Cardiac fibroblast (primary cell): ENCODE measurements at regions not wholly inside any gene's neighbourhood (a gene's known extent, or its start where the extent isn't known, plus 50 kb on each side); places are given as distances from the start of the nearest gene placed in this dataset.

ENCODE experiments used
- DNase-seq, 2 donors: peaks; one replicate each; pipeline versions ENCODE4 v3.0.0 to v3.0.0-alpha.2; 2010; ENCODE audit warnings: low read depth in 2 of 2
- H3K4me3 ChIP-seq, 2 donors: replicated peaks in 1 of 2; 1 replicate in 1 of 2; 2 replicates in 1 of 2; pipeline ENCODE4 v1.5.1; 2011; ENCODE audit warnings: low read depth in 2 of 2, low read length in 2 of 2, mild to moderate bottlenecking in 2 of 2, moderate library complexity in 1 of 2
- TF ChIP-seq, protein P1 (sequence below): IDR thresholded peaks from one replicate; pipeline ENCODE4 v1.5.1; 2011; ENCODE audit warnings: low read depth, mild to moderate bottlenecking, low read length, inconsistent platforms

DNA sequence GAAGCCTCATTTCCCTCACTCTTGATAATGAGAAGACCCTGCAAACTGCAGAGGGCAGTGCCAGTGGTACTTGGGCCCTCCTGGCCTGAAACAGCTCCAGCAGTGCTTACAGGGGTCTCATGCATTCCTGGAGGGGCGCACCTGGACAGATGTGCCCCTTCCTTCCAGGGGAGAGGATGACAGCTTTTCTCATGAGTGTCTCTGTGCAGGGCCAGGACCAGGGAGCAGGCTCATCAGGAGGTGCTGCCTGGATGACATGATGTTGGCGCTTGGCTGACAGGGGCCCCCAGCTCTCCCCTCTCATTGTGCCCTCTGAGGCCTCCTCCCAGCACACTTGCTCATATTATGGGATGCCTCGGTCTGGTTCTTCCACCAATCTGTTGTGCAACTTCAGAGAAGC lies 95.1 kb upstream of the MYCN start:
- no peak overlapping the region for H3K4me3 ChIP-seq
- no peak for DNase-seq
- TF ChIP-seq, protein P1, sequence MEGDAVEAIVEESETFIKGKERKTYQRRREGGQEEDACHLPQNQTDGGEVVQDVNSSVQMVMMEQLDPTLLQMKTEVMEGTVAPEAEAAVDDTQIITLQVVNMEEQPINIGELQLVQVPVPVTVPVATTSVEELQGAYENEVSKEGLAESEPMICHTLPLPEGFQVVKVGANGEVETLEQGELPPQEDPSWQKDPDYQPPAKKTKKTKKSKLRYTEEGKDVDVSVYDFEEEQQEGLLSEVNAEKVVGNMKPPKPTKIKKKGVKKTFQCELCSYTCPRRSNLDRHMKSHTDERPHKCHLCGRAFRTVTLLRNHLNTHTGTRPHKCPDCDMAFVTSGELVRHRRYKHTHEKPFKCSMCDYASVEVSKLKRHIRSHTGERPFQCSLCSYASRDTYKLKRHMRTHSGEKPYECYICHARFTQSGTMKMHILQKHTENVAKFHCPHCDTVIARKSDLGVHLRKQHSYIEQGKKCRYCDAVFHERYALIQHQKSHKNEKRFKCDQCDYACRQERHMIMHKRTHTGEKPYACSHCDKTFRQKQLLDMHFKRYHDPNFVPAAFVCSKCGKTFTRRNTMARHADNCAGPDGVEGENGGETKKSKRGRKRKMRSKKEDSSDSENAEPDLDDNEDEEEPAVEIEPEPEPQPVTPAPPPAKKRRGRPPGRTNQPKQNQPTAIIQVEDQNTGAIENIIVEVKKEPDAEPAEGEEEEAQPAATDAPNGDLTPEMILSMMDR: no peak

DNA sequence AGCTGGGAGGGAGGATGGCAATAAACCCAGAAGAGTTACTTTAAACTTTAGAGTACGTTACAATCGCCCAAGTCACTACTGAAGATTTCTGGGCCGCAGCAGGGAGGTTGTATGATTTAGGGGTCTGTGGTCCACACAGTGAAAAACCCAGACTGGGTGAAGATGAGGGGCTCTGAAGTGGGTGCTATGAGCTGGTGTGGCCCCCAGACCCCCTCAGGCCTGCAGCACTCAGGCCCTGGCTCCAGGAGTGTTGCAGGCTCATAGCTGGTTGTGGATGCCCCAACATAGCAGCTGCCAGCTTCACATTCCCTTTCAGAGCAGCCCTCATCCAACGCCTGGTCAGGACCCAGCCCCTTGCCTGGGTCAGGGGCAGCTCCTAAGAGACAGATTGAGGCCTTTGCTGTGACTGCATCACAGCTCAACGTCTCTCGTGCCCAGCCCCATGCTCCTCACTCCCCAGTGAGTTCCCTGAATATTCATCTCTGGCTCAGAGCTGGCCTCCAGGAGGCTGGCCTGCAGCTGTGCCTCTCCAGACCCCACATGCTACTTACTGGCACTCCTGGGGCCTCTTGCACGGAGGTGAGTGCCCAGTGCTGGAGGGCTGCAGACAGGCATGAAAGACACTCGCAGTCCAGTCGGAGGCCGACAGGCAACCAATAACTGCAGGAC lies 94.5 kb upstream of the MYCN start:
- TF ChIP-seq, protein P1: no peak
- no peak for DNase-seq
- no peak overlapping the region for H3K4me3 ChIP-seq

DNA sequence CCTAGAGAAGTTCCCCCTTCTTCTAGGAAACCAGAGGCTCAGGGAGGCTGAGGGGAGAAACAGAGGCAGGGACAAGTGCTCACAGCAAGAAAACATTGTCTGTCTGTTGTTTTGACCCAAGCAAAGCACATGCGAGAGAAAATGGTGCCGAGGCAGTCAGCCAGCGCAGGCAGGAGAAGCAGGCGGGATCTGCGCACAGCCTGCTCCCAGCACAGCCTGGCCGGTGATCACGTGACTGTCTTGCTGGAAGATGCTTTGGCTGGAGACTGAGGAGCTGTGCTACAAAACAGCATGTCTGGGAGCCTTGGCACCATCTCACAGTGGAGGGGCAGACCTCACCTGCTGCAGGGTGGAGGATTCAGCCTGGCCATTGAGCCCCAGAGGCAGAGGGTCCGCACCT lies 93.7 kb upstream of the MYCN start:
- DNase-seq: no peak
- TF ChIP-seq, protein P1: no peak
- no peak overlapping the region for H3K4me3 ChIP-seq

DNA sequence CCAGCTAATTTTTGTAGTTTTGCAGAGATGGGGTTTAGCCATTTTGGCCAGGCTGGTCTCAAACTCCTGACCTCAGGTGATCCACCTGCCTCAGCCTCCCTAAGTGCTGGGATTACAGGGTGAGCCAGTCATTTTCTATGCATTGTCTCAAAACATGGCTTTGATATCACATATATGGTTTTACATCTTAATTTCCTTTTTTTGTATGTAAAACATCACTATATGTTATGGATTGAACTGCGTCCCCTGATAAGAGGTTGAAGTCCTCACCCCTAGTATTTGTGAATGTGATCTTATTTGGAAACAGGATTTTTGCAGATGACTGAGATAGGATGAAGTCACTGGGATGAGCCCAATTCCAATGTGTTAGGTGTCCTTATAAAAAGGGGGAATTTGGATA lies 89.8 kb upstream of the MYCN start:
- TF ChIP-seq, protein P1: no peak
- no peak for DNase-seq

DNA sequence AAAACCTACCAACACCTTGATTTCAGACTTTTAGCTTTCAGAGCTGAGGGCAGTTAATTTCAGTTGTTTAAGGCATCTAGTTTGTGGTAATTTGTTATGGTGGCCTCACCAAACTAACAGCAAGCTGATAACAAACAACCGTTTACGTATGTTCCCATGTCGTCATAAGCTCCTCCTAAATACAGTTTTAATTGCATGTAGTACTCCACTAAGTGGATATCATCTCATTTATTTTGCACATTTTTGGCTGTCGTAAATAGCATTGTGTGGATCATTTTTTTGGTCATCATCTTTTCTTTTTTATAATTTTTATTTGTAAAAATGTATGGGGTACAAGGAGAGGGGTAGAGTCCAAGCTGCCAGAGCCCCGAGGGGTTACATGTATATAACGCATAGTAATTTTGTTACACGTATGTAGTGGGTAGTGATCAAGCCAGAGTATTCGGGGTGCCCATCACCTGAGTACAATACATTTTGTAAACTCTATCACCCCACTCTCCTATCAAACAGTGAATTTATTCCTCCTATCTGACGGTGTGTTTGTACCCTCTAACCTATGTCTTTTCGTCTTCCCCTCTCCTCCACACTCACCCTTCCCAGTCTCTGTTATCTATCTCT lies 89.2 kb upstream of the MYCN start:
- no peak for DNase-seq
- TF ChIP-seq, protein P1: no peak
- H3K4me3 ChIP-seq: no peak overlapping the region

More for the DNA sequence above, 89.8 kb upstream of the MYCN start:
- no peak overlapping the region for H3K4me3 ChIP-seq

DNA sequence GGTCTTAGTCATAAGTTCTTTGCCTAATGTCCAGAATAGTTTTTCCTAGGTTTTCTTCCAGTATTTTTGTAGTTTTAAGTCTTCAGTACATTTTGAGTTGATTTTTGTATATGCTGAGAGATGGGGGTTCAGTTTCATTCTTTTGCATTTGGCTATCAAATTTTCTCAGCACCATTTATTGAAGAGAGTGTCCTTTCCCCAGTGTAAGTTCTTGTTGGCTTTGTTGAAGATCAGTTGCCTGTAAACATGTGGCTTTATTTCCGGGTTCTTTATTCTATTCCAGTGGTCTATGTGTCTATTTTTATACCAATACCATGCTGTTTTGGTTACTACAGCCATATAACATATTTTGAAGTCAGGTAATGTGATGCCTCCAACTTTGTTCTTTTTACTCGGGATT lies 87.5 kb upstream of the MYCN start:
- DNase-seq: no peak
- TF ChIP-seq, protein P1: no peak
- no peak overlapping the region for H3K4me3 ChIP-seq

DNA sequence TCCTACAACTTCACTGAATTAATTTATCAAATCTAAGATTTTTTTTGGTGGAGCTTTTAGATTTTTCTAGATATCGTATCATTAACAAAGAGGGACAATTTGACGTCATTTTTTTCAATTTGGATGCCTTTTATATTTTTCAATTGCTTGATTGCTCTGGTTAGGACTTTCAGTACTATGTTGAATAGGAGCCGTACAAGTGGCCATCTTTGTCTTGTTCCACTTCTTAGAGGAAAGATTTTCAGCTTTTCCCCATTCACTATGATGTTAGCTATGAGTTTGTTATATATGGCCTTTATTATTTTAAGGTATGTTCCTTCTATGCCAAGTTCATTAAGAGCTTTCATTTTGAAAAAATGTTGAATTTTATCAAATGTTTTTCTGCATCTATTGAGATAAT lies 86.4 kb upstream of the MYCN start:
- TF ChIP-seq, protein P1: no peak
- no peak for DNase-seq
- H3K4me3 ChIP-seq: no peak overlapping the region
